GM12874 (cell line): ENCODE measurements at regions not wholly inside any gene's neighbourhood (a gene's known extent, or its start where the extent isn't known, plus 50 kb on each side); places are given as distances from the start of the nearest gene placed in this dataset.

Experiments
- CTCF ChIP-seq: IDR thresholded peaks from 2 replicates; pipeline ENCODE4 v1.5.1; 2011; ENCODE audit warnings: low read depth, mild to moderate bottlenecking, control low read depth, low read length, moderate library complexity; ENCODE audit not compliant: insufficient read depth

GRCh38 chr5:167482555-167482954 is 808.9 kb upstream of the WWC1 start:
- TF ChIP-seq CTCF = no peak

- no peak for TF ChIP-seq CTCF
Observed at GRCh38 chr5:167485061-167485774, 806.2 kb upstream of the WWC1 start.

GRCh38 chr5:167488371-167488770 is 803.1 kb upstream of the WWC1 start:
- no peak for TF ChIP-seq CTCF

GRCh38 chr5:167489202-167489601 is 802.2 kb upstream of the WWC1 start:
- no peak for TF ChIP-seq CTCF

GRCh38 chr5:167503926-167504720 is 787.3 kb upstream of the WWC1 start:
- no peak for TF ChIP-seq CTCF

- no peak for TF ChIP-seq CTCF
Observed at GRCh38 chr5:167507463-167508233, 783.8 kb upstream of the WWC1 start.

GRCh38 chr5:167509076-167509475 is 782.4 kb upstream of the WWC1 start:
- no peak for TF ChIP-seq CTCF
